Naive thymus-derived CD8-positive, alpha-beta T cell (primary cell): ENCODE measurements at regions not wholly inside any gene's neighbourhood (a gene's known extent, or its start where the extent isn't known, plus 50 kb on each side); places are given as distances from the start of the nearest gene placed in this dataset.

Source experiments
- ATAC-seq, 2 donors: fragments of 150-1000 bp; cut with Tn5 transposase in 1 of 2; sonication (Bioruptor Pico), chemical (Tn5 transposase) in 1 of 2; 1 replicate in 1 of 2; 2 replicates in 1 of 2; pipeline ENCODE4 v1.10.0; 2021; ENCODE audit warnings: mild to moderate bottlenecking in 2 of 2, moderate library complexity in 2 of 2
- POLR2A ChIA-PET: fragments of 350-600 bp; sonication (Branson Sonifier 250); formaldehyde crosslinking; loops from one replicate; lab custom pipeline; 2021; ENCODE audit warnings: antibody characterized with exemption; lab: Charles Lee
- DNase-seq, 10 donors: peaks; one replicate each; pipeline versions ENCODE4 v3.0.0 to v3.0.0-alpha.2; 2020 to 2022
- H3K27ac Mint-ChIP-seq, 10 donors: one replicate each; pipeline ENCODE4 v1.8.0; 2020 to 2022; ENCODE audit warnings: mild to moderate bottlenecking in 10 of 10, mixed read lengths in 10 of 10, moderate library complexity in 4 of 10, inconsistent platforms in 1 of 10
- H3K27me3 Mint-ChIP-seq, 5 donors: one replicate each; pipeline ENCODE4 v1.8.0; 2021 to 2022; ENCODE audit warnings: mixed read lengths in 5 of 5
- H3K36me3 Mint-ChIP-seq, 3 donors: one replicate each; pipeline ENCODE4 v1.8.0; 2020 to 2022; ENCODE audit warnings: mixed read lengths in 3 of 3, mild to moderate bottlenecking in 2 of 3, inconsistent platforms in 1 of 3
- H3K4me1 Mint-ChIP-seq, 4 donors: one replicate each; pipeline ENCODE4 v1.8.0; 2021 to 2022; ENCODE audit warnings: mixed read lengths in 4 of 4
- H3K4me3 Mint-ChIP-seq, 10 donors: one replicate each; pipeline ENCODE4 v1.8.0; 2020 to 2022; ENCODE audit warnings: mild to moderate bottlenecking in 10 of 10, mixed read lengths in 10 of 10, moderate library complexity in 6 of 10, inconsistent platforms in 1 of 10
- H3K9me3 Mint-ChIP-seq, 9 donors: one replicate each; pipeline ENCODE4 v1.8.0; 2020 to 2022; ENCODE audit warnings: mixed read lengths in 9 of 9, mild to moderate bottlenecking in 3 of 9, inconsistent platforms in 1 of 9, moderate library complexity in 1 of 9

GRCh38 chr2:147589127-147589526 is 255.7 kb upstream of the ACVR2A start:
- Mint-ChIP-seq H3K4me3 (no peak overlapping the region), H3K27me3 (peaks cover 0 to 13% (median 3%) of the 10 kb centered on the region in 5 donors), H3K4me1 (no peaks in the 10 kb centered on the region), H3K36me3 (peaks cover 0 to 24% (median 5%) of the 10 kb centered on the region in 3 donors), H3K9me3 (peaks cover 2 to 27% (median 12%) of the 10 kb centered on the region in 9 donors), H3K27ac (no peak overlapping the region)
- DNase-seq (no peak), ATAC-seq (no peak)
- POLR2A ChIA-PET = no interaction called here

- POLR2A ChIA-PET = no interaction called here
- Mint-ChIP-seq H3K27me3 (peaks cover 0 to 16% (median 3%) of the 10 kb centered on the region in 5 donors), H3K4me1 (no peaks in the 10 kb centered on the region), H3K4me3 (no peak overlapping the region), H3K27ac (no peak overlapping the region), H3K36me3 (peaks cover 0 to 22% (median 5%) of the 10 kb centered on the region in 3 donors), H3K9me3 (peaks cover 2 to 35% (median 12%) of the 10 kb centered on the region in 9 donors)
- ATAC-seq (no peak), DNase-seq (no peak)
These were observed 256.6 kb upstream of the ACVR2A start for GRCh38 chr2:147588191-147588590.

- Mint-ChIP-seq H3K36me3 (no peaks in the 10 kb centered on the region), H3K27me3 (peaks cover 0 to 4% (median 0%) of the 10 kb centered on the region in 5 donors), H3K9me3 (peaks cover 0 to 12% (median 3%) of the 10 kb centered on the region in 9 donors), H3K4me3 (no peak overlapping the region), H3K27ac (no peak overlapping the region), H3K4me1 (no peaks in the 10 kb centered on the region)
- no peak for DNase-seq
- POLR2A ChIA-PET = no interaction called here
- ATAC-seq = no peak
These were observed 266.3 kb upstream of the ACVR2A start for GRCh38 chr2:147578529-147578928.

- no peak overlapping the region for H3K4me3 Mint-ChIP-seq
- DNase-seq = no peak
- ATAC-seq = no peak
- H3K4me1 Mint-ChIP-seq = no peaks in the 10 kb centered on the region
- POLR2A ChIA-PET = no interaction called here
- H3K9me3 Mint-ChIP-seq = peaks cover 0 to 10% (median 2%) of the 10 kb centered on the region in 9 donors
- no peak overlapping the region for H3K27ac Mint-ChIP-seq
- H3K27me3 Mint-ChIP-seq = no peaks in the 10 kb centered on the region
- H3K36me3 Mint-ChIP-seq = no peaks in the 10 kb centered on the region
These were observed 266.8 kb upstream of the ACVR2A start for GRCh38 chr2:147577998-147578380.

- peaks cover 0 to 9% (median 0%) of the 10 kb centered on the region in 9 donors for H3K9me3 Mint-ChIP-seq
- no peak for DNase-seq
- POLR2A ChIA-PET = no interaction called here
These were observed 267.4 kb upstream of the ACVR2A start for GRCh38 chr2:147577323-147577997.

GRCh38 chr2:147575106-147575505 is 269.7 kb upstream of the ACVR2A start:
- Mint-ChIP-seq H3K27me3 (no peaks in the 10 kb centered on the region), H3K27ac (no peak overlapping the region), H3K4me3 (no peak overlapping the region), H3K4me1 (no peaks in the 10 kb centered on the region), H3K36me3 (no peaks in the 10 kb centered on the region), H3K9me3 (peaks cover 0 to 6% (median 0%) of the 10 kb centered on the region in 9 donors)
- ATAC-seq = no peak
- no peak for DNase-seq
- POLR2A ChIA-PET = no interaction called here

More at GRCh38 chr2:147577323-147577997, 267.4 kb upstream of the ACVR2A start:
- Mint-ChIP-seq H3K4me1 (no peaks in the 10 kb centered on the region), H3K4me3 (no peak overlapping the region), H3K27ac (no peak overlapping the region), H3K27me3 (no peaks in the 10 kb centered on the region), H3K36me3 (no peaks in the 10 kb centered on the region)
- ATAC-seq = no peak

DNA sequence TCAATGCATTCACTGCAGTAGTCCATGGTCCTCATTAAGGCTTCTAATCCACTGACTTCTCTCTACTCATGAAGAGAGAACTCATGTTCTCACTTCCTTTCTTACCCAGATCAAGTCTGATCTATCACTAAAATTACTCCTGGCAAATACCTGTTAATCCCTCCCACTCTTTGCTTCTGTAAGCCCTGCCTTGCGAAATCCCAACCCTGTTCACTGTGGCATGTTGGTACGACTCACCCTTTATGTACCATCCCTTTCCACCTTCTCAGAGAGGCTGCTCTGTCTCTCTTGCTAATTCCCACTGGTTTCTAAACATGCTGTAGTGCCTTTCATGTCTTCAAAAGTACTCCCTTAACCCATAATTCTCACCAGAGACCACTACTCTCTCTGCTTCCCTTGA is 272.2 kb upstream of the ACVR2A start:
- DNase-seq = no peak
- no peaks in the 10 kb centered on the region for H3K4me1 Mint-ChIP-seq

DNA sequence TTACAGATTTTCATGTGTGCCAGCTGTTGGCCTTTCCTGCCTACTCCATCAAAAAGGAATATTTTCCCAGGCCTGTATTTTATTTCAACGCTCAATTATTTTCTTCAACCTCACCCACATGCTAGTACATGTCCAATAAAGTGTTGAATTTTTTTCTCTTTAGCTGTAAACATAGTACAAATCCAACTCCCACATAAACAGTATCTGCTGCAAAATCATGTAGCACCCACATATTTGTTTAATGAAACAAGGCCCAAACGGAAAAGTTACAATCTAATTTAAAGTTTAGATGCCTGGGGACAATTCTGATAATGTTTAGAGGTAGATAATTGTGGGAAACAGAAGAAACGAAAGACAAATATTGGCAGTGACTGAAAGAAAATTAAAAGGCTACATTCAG is 275.4 kb upstream of the ACVR2A start:
- no peak overlapping the region for H3K27ac Mint-ChIP-seq
- DNase-seq (no peak), ATAC-seq (no peak)
- POLR2A ChIA-PET = no interaction called here
- H3K4me1 Mint-ChIP-seq = no peaks in the 10 kb centered on the region
- H3K9me3 Mint-ChIP-seq = peaks cover 0 to 6% (median 0%) of the 10 kb centered on the region in 9 donors
- H3K4me3 Mint-ChIP-seq = no peak overlapping the region
- no peaks in the 10 kb centered on the region for H3K27me3 Mint-ChIP-seq
- no peaks in the 10 kb centered on the region for H3K36me3 Mint-ChIP-seq

More for the DNA sequence above, 272.2 kb upstream of the ACVR2A start:
- H3K27ac Mint-ChIP-seq = no peak overlapping the region
- no peaks in the 10 kb centered on the region for H3K36me3 Mint-ChIP-seq
- POLR2A ChIA-PET = no interaction called here
- ATAC-seq = no peak
- no peaks in the 10 kb centered on the region for H3K27me3 Mint-ChIP-seq
- H3K4me3 Mint-ChIP-seq = no peak overlapping the region
- H3K9me3 Mint-ChIP-seq = peaks cover 0 to 6% (median 0%) of the 10 kb centered on the region in 9 donors

- no peak overlapping the region for H3K4me3 Mint-ChIP-seq
- H3K4me1 Mint-ChIP-seq = no peaks in the 10 kb centered on the region
- ATAC-seq = no peak
- POLR2A ChIA-PET = no interaction called here
- H3K27ac Mint-ChIP-seq = no peak overlapping the region
- no peak for DNase-seq
- no peaks in the 10 kb centered on the region for H3K27me3 Mint-ChIP-seq
- H3K36me3 Mint-ChIP-seq = no peaks in the 10 kb centered on the region
- H3K9me3 Mint-ChIP-seq = peaks cover 0 to 6% (median 0%) of the 10 kb centered on the region in 9 donors
These were observed 276.7 kb upstream of the ACVR2A start for GRCh38 chr2:147568109-147568508.

GRCh38 chr2:147567136-147567535 is 277.7 kb upstream of the ACVR2A start:
- DNase-seq = no peak
- H3K9me3 Mint-ChIP-seq = peaks cover 0 to 6% (median 0%) of the 10 kb centered on the region in 9 donors
- H3K4me3 Mint-ChIP-seq = no peak overlapping the region
- no peaks in the 10 kb centered on the region for H3K36me3 Mint-ChIP-seq
- no peaks in the 10 kb centered on the region for H3K4me1 Mint-ChIP-seq
- no peak for ATAC-seq
- POLR2A ChIA-PET = no interaction called here
- no peak overlapping the region for H3K27ac Mint-ChIP-seq
- no peaks in the 10 kb centered on the region for H3K27me3 Mint-ChIP-seq

DNA sequence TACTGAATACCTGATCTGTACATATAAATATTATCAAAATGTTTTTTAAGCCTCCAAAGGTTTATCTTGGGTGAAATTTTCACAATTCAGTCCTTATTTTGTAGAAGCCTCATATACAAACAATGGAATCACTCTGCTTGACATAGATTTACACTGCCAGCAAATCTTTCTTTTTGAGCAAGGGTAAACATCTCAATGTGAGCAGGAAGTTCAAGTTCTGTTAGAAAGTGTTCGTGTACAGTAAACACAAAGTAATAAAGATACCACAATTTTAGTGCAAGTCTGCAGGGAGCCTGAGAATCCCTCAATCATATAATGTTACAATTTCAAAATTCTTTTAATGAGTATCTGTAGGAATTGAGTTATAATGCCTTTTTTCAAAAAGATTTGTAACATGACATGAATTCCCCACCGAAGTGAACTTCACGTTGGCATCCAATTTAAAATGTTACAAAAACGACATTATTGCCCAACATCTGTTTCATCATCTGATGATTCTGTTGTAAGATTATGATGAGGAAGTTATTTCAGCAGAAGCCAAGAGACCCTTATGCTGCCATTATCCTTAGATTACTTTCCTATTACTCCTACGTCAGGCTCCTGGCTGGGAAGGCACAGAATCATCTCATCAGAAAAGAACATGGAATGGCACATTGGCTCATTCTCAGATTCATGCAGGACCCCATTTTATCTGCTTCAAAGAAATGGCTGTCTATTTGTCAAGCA is 283.9 kb upstream of the ACVR2A start:
- Mint-ChIP-seq H3K27ac (no peak overlapping the region), H3K4me3 (no peak overlapping the region), H3K27me3 (peaks cover 0 to 2% (median 0%) of the 10 kb centered on the region in 5 donors), H3K36me3 (no peaks in the 10 kb centered on the region), H3K9me3 (no peaks in the 10 kb centered on the region), H3K4me1 (no peaks in the 10 kb centered on the region)
- ATAC-seq = no peak
- POLR2A ChIA-PET = no interaction called here
- DNase-seq = no peak

DNA sequence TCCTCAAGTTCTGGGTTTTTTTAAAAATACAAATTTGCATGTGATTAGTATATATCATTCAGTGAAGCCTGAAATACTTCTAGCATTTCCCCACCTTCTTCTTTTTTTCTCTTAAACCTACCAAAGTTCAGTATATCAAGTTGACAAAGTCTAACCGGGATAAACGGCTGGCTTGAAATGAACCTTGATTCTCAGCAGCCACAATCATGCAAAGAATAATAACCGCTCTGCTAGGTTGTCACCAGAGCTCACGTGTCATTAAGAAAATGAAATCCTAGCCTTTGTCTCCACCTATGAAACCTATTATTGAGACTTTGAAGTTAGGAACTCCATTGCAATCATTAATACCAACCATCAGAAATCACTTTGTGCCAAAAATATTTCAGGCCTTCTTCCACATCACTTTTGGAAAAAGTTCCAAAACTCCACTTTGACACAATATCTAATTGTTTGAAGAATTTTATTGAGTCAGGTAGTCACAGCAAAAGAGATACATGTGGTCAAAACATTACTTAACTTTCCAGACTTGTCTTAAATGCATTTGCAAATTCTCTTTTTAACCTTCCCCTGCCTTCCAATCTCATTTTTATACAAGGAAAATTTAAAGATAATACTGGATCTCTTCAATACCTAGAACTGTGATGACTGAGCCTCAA is 285.6 kb upstream of the ACVR2A start:
- H3K36me3 Mint-ChIP-seq = no peaks in the 10 kb centered on the region
- H3K9me3 Mint-ChIP-seq = no peaks in the 10 kb centered on the region
- no peak overlapping the region for H3K27ac Mint-ChIP-seq
- H3K4me3 Mint-ChIP-seq = no peak overlapping the region
- DNase-seq (no peak), ATAC-seq (no peak)
- H3K27me3 Mint-ChIP-seq = peaks cover 0 to 2% (median 0%) of the 10 kb centered on the region in 5 donors
- POLR2A ChIA-PET = no interaction called here
- no peaks in the 10 kb centered on the region for H3K4me1 Mint-ChIP-seq

GRCh38 chr2:147558620-147559019 is 286.2 kb upstream of the ACVR2A start:
- Mint-ChIP-seq H3K4me3 (no peak overlapping the region), H3K9me3 (no peaks in the 10 kb centered on the region), H3K36me3 (no peaks in the 10 kb centered on the region), H3K4me1 (no peaks in the 10 kb centered on the region), H3K27ac (no peak overlapping the region), H3K27me3 (peaks cover 0 to 3% (median 0%) of the 10 kb centered on the region in 5 donors)
- POLR2A ChIA-PET = no interaction called here
- ATAC-seq (no peak), DNase-seq (no peak)
